ENCODE measurements at regions not wholly inside any gene's neighbourhood (a gene's known extent, or its start where the extent isn't known, plus 50 kb on each side); places are given as distances from the start of the nearest gene placed in this dataset.

DNA sequence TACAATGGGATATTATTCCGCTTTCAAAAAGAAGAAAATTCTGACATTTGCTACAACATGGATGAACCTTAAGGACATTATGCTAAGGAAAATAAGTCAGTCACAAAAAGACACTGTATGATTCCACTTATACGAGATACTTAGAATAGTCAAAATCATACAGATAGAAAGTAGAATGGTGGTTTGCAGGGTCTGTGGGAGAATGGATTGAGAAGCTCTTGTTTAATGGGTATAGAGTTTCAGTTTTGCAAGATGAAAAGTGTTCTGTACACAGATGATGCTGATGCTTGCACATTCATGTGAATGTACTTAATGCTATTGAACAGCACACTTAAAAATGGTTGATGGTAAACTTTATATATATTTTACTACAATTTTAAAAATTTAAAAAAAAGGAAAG lies 2050.7 kb upstream of the WWC1 start:
- TF ChIP-seq GABPA (IDR thresholded peaks at IDR 0.05; ENCODE audit: low read depth): no peak
- no peak for TF ChIP-seq DPF2 (IDR thresholded peaks at IDR 0.05)

Data from GM12878 (cell line).